DND-41 (cell line): ENCODE measurements at regions not wholly inside any gene's neighbourhood (a gene's known extent, or its start where the extent isn't known, plus 50 kb on each side); places are given as distances from the start of the nearest gene placed in this dataset.

Source experiments
- EZH2 ChIP-seq: IDR thresholded peaks from 3 replicates; pipeline ENCODE4 v1.6.1; 2012; ENCODE audit warnings: borderline replicate concordance, low read depth, mild to moderate bottlenecking, moderate library complexity, low read length, inconsistent platforms; ENCODE audit not compliant: severe bottlenecking
- TF ChIP-seq, protein P1 (sequence below): IDR thresholded peaks from 2 replicates; pipeline ENCODE4 v1.5.1; 2012; ENCODE audit warnings: borderline replicate concordance, low read length, moderate library complexity, mild to moderate bottlenecking; ENCODE audit not compliant: poor library complexity, severe bottlenecking; ENCODE audit errors: extremely low read depth

DNA sequence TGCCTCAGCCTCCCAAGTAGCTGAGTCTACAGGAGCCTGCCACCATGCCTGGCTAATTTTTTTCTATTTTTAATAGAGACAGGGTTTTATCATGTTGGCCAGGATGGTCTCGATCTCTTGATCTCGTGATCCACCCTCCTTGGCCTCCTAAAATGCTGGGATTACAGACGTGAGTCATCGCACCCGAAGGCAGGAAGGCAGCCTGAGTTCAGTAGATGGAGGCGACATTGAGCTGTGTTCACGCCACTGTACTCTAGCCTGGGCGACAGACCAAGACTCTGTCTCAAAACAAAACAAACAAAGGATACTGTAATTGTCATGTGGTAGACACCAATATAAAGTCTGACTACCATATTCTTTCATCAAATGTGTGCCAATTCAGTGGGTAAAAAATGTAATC, 500.9 kb upstream of the DSEL start:
- TF ChIP-seq, protein P1, sequence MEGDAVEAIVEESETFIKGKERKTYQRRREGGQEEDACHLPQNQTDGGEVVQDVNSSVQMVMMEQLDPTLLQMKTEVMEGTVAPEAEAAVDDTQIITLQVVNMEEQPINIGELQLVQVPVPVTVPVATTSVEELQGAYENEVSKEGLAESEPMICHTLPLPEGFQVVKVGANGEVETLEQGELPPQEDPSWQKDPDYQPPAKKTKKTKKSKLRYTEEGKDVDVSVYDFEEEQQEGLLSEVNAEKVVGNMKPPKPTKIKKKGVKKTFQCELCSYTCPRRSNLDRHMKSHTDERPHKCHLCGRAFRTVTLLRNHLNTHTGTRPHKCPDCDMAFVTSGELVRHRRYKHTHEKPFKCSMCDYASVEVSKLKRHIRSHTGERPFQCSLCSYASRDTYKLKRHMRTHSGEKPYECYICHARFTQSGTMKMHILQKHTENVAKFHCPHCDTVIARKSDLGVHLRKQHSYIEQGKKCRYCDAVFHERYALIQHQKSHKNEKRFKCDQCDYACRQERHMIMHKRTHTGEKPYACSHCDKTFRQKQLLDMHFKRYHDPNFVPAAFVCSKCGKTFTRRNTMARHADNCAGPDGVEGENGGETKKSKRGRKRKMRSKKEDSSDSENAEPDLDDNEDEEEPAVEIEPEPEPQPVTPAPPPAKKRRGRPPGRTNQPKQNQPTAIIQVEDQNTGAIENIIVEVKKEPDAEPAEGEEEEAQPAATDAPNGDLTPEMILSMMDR = no peak
- no peak for TF ChIP-seq EZH2
